MCF 10A (cell line): ENCODE measurements at regions not wholly inside any gene's neighbourhood (a gene's known extent, or its start where the extent isn't known, plus 50 kb on each side); places are given as distances from the start of the nearest gene placed in this dataset.

ENCODE experiments used
- BruUV-seq: library from RNA; stranded (reverse); fragments of 400-500 nt; replicated peaks from 2 replicates; lab custom pipeline; 2021; lab: Mats Ljungman, UMichigan
- CTCF ChIA-PET: fragments of 300-600 bp; sonication (Branson Sonifier 250); formaldehyde crosslinking; extraction: SDS; loops from one replicate; lab custom pipeline; 2021; ENCODE audit warnings: antibody characterized with exemption, inconsistent platforms; lab: Yijun Ruan, JAX
- POLR2A ChIA-PET: fragments of 300-600, 350-650 bp; sonication (Branson Sonifier 250); formaldehyde crosslinking; extraction: SDS; loops from one replicate; lab custom pipeline; 2020; ENCODE audit warnings: antibody characterized with exemption, inconsistent platforms; lab: Yijun Ruan, JAX
- DNase-seq: peaks from one replicate; pipeline ENCODE4 v3.0.0-alpha.2; 2018; ENCODE audit not compliant: unreplicated experiment
- H3K27ac Mint-ChIP-seq: one replicate; pipeline ENCODE4 v1.8.0; 2022; ENCODE audit warnings: mild to moderate bottlenecking, low read depth, mixed read lengths; ENCODE audit not compliant: unreplicated experiment
- H3K27me3 Mint-ChIP-seq: one replicate; pipeline ENCODE4 v1.8.0; 2022; ENCODE audit warnings: mixed read lengths; ENCODE audit not compliant: insufficient read depth, unreplicated experiment
- H3K36me3 Mint-ChIP-seq: one replicate; pipeline ENCODE4 v1.8.0; 2022; ENCODE audit warnings: mild to moderate bottlenecking, moderate library complexity, mixed read lengths; ENCODE audit not compliant: insufficient read depth, unreplicated experiment
- H3K4me1 Mint-ChIP-seq: one replicate; pipeline ENCODE4 v1.8.0; 2022; ENCODE audit warnings: mixed read lengths; ENCODE audit not compliant: insufficient read depth, unreplicated experiment
- H3K4me3 Mint-ChIP-seq: one replicate; pipeline ENCODE4 v1.8.0; 2022; ENCODE audit warnings: mild to moderate bottlenecking, moderate library complexity, mixed read lengths; ENCODE audit not compliant: unreplicated experiment
- H3K9me3 Mint-ChIP-seq: one replicate; pipeline ENCODE4 v1.8.0; 2022; ENCODE audit warnings: mixed read lengths; ENCODE audit not compliant: unreplicated experiment
- intact Hi-C: fragments of 100-400 bp; cut with micrococcal nuclease; formaldehyde crosslinking; loops from 2 replicates; pipeline ENCODE4 v1.14.1; 2022
- TF ChIP-seq, protein P1 (sequence below): fragments of 200-600 bp; IDR thresholded peaks from one replicate; pipeline ENCODE4 v1.8.0; 2022; ENCODE audit warnings: antibody characterized with exemption, mild to moderate bottlenecking; ENCODE audit not compliant: unreplicated experiment

- no peaks in the 10 kb centered on the region for H3K27me3 Mint-ChIP-seq
- H3K36me3 Mint-ChIP-seq, result no peaks in the 10 kb centered on the region
- no peak overlapping the region for H3K4me3 Mint-ChIP-seq
- BruUV-seq, result no TSS peak
- TF ChIP-seq, protein P1, sequence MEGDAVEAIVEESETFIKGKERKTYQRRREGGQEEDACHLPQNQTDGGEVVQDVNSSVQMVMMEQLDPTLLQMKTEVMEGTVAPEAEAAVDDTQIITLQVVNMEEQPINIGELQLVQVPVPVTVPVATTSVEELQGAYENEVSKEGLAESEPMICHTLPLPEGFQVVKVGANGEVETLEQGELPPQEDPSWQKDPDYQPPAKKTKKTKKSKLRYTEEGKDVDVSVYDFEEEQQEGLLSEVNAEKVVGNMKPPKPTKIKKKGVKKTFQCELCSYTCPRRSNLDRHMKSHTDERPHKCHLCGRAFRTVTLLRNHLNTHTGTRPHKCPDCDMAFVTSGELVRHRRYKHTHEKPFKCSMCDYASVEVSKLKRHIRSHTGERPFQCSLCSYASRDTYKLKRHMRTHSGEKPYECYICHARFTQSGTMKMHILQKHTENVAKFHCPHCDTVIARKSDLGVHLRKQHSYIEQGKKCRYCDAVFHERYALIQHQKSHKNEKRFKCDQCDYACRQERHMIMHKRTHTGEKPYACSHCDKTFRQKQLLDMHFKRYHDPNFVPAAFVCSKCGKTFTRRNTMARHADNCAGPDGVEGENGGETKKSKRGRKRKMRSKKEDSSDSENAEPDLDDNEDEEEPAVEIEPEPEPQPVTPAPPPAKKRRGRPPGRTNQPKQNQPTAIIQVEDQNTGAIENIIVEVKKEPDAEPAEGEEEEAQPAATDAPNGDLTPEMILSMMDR, result no peak
- no peak overlapping the region for H3K27ac Mint-ChIP-seq
- peaks cover 11% of the 10 kb centered on the region for H3K4me1 Mint-ChIP-seq
- intact Hi-C loops, result no loop called here
- ChIA-PET POLR2A (no interaction called here), CTCF (interaction anchor here (0.6 kb wide), 1 partner anchor 1850 kb away, joined by 3 read pairs; no protein-coding TSS in a partner anchor)
- no peak for DNase-seq
- H3K9me3 Mint-ChIP-seq, result no peaks in the 10 kb centered on the region
Measured at GRCh38 chr6:118746145-118746824, 94.9 kb upstream of the CEP85L start.

DNA sequence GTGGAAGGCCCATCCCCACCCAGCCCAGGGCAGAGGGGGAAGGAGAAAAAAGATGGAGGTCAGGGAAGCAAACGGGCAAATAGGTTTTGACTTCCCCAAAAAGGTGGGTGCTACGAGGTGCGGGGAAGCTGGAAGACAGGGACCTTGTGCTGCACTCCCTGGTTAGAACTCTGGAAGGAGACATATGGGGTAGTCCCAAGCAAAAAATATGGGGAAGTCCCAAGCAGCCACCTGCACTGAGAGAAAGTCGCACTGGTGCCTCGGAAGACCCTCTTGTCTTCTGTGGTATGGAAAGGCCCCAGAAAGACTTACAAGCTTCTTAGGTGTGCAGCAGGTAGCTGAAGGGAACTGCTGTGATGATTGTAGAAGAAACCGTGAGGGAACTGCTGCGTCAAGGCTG lies 93.8 kb upstream of the CEP85L start:
- intact Hi-C loops, result no loop called here
- Mint-ChIP-seq H3K36me3 (no peaks in the 10 kb centered on the region), H3K4me1 (peaks cover 11% of the 10 kb centered on the region), H3K27ac (no peak overlapping the region), H3K4me3 (no peak overlapping the region), H3K9me3 (no peaks in the 10 kb centered on the region), H3K27me3 (no peaks in the 10 kb centered on the region)
- CTCF ChIA-PET, result no interaction called here
- TF ChIP-seq, protein P1, result no peak
- no peak for DNase-seq
- POLR2A ChIA-PET, result no interaction called here
- BruUV-seq, result no TSS peak

GRCh38 chr6:118744261-118744941 lies 93.0 kb upstream of the CEP85L start:
- Mint-ChIP-seq H3K4me1 (peaks cover 11% of the 10 kb centered on the region), H3K9me3 (no peaks in the 10 kb centered on the region), H3K4me3 (no peak overlapping the region), H3K27ac (no peak overlapping the region), H3K36me3 (no peaks in the 10 kb centered on the region), H3K27me3 (no peaks in the 10 kb centered on the region)
- TF ChIP-seq, protein P1, result no peak
- intact Hi-C loops, result no loop called here
- CTCF ChIA-PET, result no interaction called here
- no TSS peak for BruUV-seq
- no peak for DNase-seq
- POLR2A ChIA-PET, result no interaction called here

- TF ChIP-seq, protein P1, result no peak
- CTCF ChIA-PET, result no interaction called here
- no TSS peak for BruUV-seq
Measured at GRCh38 chr6:118743746-118744145, 92.4 kb upstream of the CEP85L start.

More at GRCh38 chr6:118743746-118744145, 92.4 kb upstream of the CEP85L start:
- DNase-seq, result no peak
- Mint-ChIP-seq H3K9me3 (no peaks in the 10 kb centered on the region), H3K27ac (no peak overlapping the region), H3K4me1 (peaks cover 11% of the 10 kb centered on the region), H3K27me3 (no peaks in the 10 kb centered on the region), H3K4me3 (no peak overlapping the region), H3K36me3 (no peaks in the 10 kb centered on the region)
- POLR2A ChIA-PET, result no interaction called here
- intact Hi-C loops, result no loop called here
